Progenitor cell of endocrine pancreas (in vitro differentiated cells): ENCODE measurements at regions not wholly inside any gene's neighbourhood (a gene's known extent, or its start where the extent isn't known, plus 50 kb on each side); places are given as distances from the start of the nearest gene placed in this dataset.

Source experiments
- DNase-seq: peaks from one replicate; pipeline ENCODE4 v3.0.0; 2021; ENCODE audit warnings: low spot score; ENCODE audit not compliant: unreplicated experiment
- H3K27ac Mint-ChIP-seq: 2 replicates; pipeline ENCODE4 v1.8.0; 2021; ENCODE audit warnings: mild to moderate bottlenecking, moderate library complexity, mixed read lengths
- H3K27me3 Mint-ChIP-seq: 2 replicates; pipeline ENCODE4 v1.8.0; 2021; ENCODE audit warnings: mixed read lengths
- H3K36me3 Mint-ChIP-seq: 2 replicates; pipeline ENCODE4 v1.8.0; 2022; ENCODE audit warnings: mixed read lengths; ENCODE audit not compliant: insufficient read depth
- H3K4me1 Mint-ChIP-seq: 2 replicates; pipeline ENCODE4 v1.8.0; 2021; ENCODE audit warnings: low read depth, mixed read lengths
- H3K4me3 Mint-ChIP-seq: 2 replicates; pipeline ENCODE4 v1.8.0; 2021; ENCODE audit warnings: low read depth, mild to moderate bottlenecking, moderate library complexity, mixed read lengths
- H3K9me3 Mint-ChIP-seq: 2 replicates; pipeline ENCODE4 v1.8.0; 2021; ENCODE audit warnings: low read depth, mixed read lengths
- TF ChIP-seq, protein P1 (sequence below): fragments of 200-600 bp; sonication (generic); IDR thresholded peaks from one replicate; pipeline ENCODE4 v1.5.0; 2021; ENCODE audit warnings: antibody characterized with exemption, mild to moderate bottlenecking; ENCODE audit not compliant: unreplicated experiment

DNA sequence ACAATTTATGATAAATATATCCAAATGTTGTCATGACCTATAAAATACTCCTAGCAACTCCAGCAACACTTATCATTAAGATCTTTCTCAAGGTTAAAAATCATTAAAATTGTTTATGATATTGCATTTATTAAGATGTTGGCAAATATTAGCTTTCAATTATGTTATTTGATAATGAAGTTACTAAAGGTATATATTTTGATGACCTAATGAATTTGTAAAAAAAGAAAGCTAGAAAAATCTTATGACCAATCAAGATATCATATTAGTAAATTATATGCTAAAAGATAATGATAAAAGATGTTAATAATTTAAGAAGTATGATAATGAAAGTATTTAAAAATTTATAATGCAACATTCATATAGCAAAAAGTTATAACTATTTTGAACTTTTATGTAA lies 66.3 kb upstream of the RAB18 start:
- no peak for DNase-seq
- TF ChIP-seq, protein P1, sequence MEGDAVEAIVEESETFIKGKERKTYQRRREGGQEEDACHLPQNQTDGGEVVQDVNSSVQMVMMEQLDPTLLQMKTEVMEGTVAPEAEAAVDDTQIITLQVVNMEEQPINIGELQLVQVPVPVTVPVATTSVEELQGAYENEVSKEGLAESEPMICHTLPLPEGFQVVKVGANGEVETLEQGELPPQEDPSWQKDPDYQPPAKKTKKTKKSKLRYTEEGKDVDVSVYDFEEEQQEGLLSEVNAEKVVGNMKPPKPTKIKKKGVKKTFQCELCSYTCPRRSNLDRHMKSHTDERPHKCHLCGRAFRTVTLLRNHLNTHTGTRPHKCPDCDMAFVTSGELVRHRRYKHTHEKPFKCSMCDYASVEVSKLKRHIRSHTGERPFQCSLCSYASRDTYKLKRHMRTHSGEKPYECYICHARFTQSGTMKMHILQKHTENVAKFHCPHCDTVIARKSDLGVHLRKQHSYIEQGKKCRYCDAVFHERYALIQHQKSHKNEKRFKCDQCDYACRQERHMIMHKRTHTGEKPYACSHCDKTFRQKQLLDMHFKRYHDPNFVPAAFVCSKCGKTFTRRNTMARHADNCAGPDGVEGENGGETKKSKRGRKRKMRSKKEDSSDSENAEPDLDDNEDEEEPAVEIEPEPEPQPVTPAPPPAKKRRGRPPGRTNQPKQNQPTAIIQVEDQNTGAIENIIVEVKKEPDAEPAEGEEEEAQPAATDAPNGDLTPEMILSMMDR = no peak
- Mint-ChIP-seq H3K4me3 (no peak overlapping the region), H3K9me3 (no peaks in the 10 kb centered on the region), H3K27ac (no peak overlapping the region), H3K4me1 (no peaks in the 10 kb centered on the region), H3K36me3 (no peaks in the 10 kb centered on the region), H3K27me3 (no peaks in the 10 kb centered on the region)

DNA sequence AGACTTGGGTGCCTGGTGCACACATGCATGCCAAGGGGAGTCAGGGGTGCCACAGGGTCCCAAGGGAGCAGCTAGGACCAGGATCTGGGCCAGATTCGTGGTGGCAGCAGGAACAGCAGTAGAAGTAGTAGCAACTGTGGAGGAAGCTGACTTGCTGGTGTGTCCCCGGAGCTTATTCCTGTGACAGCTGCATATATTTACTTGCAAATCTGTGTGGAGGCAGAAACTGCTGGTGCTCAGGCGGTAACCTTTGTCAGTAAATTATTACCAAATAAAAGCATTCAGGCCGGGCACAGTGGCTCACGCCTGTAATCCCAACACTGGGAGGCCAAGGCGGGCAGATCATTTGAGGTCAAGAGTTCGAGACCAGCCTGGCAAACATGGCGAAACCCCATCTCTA lies 67.4 kb upstream of the RAB18 start:
- Mint-ChIP-seq H3K27ac (no peak overlapping the region), H3K4me1 (no peaks in the 10 kb centered on the region), H3K27me3 (no peaks in the 10 kb centered on the region), H3K36me3 (no peaks in the 10 kb centered on the region), H3K9me3 (no peaks in the 10 kb centered on the region), H3K4me3 (no peak overlapping the region)
- TF ChIP-seq, protein P1 = no peak
- DNase-seq = no peak

DNA sequence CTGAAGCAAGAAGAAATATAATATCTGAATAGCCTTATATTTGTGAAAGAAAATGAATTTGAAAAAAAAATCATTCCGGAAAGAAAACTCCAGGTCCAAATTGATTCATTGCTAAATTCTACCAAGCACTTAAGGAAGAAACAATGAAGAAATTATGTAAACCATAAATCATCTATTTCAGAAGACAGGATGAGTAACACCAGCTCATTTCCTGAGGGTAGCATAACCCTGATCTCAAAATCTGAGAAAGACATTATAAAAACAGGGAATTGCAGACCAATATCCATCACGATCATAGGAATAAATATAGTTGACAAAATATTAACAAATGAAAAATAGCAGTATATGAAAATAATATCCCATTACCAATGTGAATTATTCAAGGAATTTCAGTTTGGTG lies 70.1 kb upstream of the RAB18 start:
- Mint-ChIP-seq H3K36me3 (no peaks in the 10 kb centered on the region), H3K27me3 (no peaks in the 10 kb centered on the region), H3K9me3 (no peaks in the 10 kb centered on the region), H3K4me1 (no peaks in the 10 kb centered on the region), H3K27ac (no peak overlapping the region), H3K4me3 (no peak overlapping the region)
- TF ChIP-seq, protein P1 = no peak
- no peak for DNase-seq

DNA sequence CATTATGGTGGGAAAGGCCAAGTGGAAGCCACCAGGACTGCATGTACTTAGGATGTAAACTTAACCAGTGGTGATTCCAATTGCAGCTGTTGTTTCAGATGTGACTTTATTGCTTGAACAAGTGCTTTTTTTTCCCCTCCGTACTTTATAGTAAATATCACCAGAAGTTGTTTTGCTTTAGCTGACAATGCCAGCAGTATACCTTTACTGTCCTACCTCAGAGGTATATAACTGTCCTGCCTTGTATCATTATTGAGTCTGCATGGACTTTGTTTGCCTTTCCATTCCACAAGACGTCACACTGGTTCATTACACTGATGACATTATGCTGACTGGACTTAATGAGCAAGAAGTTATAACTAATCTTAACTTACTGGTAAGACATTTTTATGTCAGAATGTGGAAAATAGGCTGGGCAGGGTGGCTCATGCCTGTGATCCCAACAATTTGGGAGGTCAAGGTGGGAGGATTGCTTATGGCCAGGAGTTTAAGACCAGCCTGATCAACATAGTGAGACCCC lies 77.1 kb upstream of the RAB18 start:
- no peak for DNase-seq
- no peaks in the 10 kb centered on the region for H3K27me3 Mint-ChIP-seq
- no peak overlapping the region for H3K4me3 Mint-ChIP-seq
- TF ChIP-seq, protein P1 = no peak
- no peaks in the 10 kb centered on the region for H3K9me3 Mint-ChIP-seq
- no peaks in the 10 kb centered on the region for H3K36me3 Mint-ChIP-seq
- H3K4me1 Mint-ChIP-seq = no peaks in the 10 kb centered on the region
- no peak overlapping the region for H3K27ac Mint-ChIP-seq

DNA sequence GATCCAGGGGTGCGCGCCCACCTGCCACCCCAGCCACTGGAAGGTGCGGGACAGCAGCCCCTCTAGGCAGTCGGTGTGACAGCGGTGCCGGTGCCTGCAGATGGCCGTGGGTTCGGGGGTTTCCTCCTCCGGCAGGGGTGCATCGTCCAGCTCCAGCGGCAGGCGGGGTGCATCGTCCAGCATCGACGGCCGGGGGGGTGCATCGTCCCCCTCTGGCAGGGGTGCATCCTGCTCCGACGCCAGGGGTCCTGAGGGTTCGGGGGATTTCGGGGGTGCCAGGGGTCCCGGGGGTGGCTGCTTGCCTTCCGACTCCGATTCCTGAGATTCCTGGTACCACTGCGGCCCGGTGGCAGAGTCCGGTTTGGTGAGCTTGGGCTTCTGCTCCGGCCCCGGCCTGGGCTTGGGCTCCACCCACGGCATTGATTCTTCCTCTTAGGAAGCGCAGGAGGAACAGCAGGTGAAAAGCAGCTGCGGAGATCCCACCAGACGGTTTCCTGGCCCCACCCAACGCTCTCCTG lies 90.2 kb upstream of the RAB18 start:
- Mint-ChIP-seq H3K27me3 (no peaks in the 10 kb centered on the region), H3K4me1 (no peaks in the 10 kb centered on the region), H3K27ac (no peak overlapping the region), H3K4me3 (no peak overlapping the region), H3K9me3 (no peaks in the 10 kb centered on the region), H3K36me3 (no peaks in the 10 kb centered on the region)
- DNase-seq = no peak
- TF ChIP-seq, protein P1 = no peak
